ENCODE measurements at regions not wholly inside any gene's neighbourhood (a gene's known extent, or its start where the extent isn't known, plus 50 kb on each side); places are given as distances from the start of the nearest gene placed in this dataset.

- Histone ChIP-seq H3K27me3 (ENCODE audit: control insufficient read depth in 3 of 3, insufficient read depth in 3 of 3, low read depth in 1 of 3, low read length in 3 of 3) (no peaks in the 10 kb centered on the region), H3K4ac (ENCODE audit: low read length) (no peak overlapping the region), H3K18ac (ENCODE audit: low read length) (no peak overlapping the region), H3K27ac (replicated peaks; ENCODE audit: low read length) (no peak overlapping the region), H2BK15ac (ENCODE audit: low read length) (no peak overlapping the region), H3K9me3 (replicated peaks in 1 of 2; ENCODE audit: control insufficient read depth in 2 of 2, insufficient read depth in 1 of 2, low read depth in 1 of 2, low read length in 2 of 2) (peaks cover 0 to 2% of the 10 kb centered on the region in 2 donors), H4K8ac (ENCODE audit: low read depth, low read length) (no peak overlapping the region), H3K36me3 (replicated peaks in 1 of 2; ENCODE audit: control insufficient read depth in 2 of 2, insufficient read depth in 2 of 2, low read length in 2 of 2) (no peaks in the 10 kb centered on the region), H4K91ac (ENCODE audit: low read depth, low read length, poor library complexity) (no peak overlapping the region), H3K79me1 (ENCODE audit: low read depth, low read length) (no peaks in the 10 kb centered on the region), H3K4me1 (ENCODE audit: control insufficient read depth in 2 of 2, insufficient read depth in 1 of 2, low read depth in 1 of 2, low read length in 2 of 2) (peaks cover 9 to 16% of the 10 kb centered on the region in 2 donors), H2AFZ (ENCODE audit: low read length) (peak overlapping the region; percentile 52), H2AK5ac (ENCODE audit: low read depth, low read length) (no peak overlapping the region), H3K14ac (ENCODE audit: low read length) (no peak overlapping the region), H3K23ac (ENCODE audit: low read depth, low read length, poor library complexity) (no peak overlapping the region), H2BK120ac (ENCODE audit: low read depth, low read length) (no peak overlapping the region), H2BK5ac (ENCODE audit: low read length) (no peak overlapping the region), H3K9ac (ENCODE audit: low read depth, low read length, poor library complexity) (no peak overlapping the region), H2BK12ac (ENCODE audit: low read length) (no peak overlapping the region), H3K4me3 (ENCODE audit: low read length in 2 of 2) (no peak overlapping the region), H3K4me2 (ENCODE audit: insufficient read depth, low read length, poor library complexity, severe bottlenecking) (no peak overlapping the region)
- WGBS, 2 donors (ENCODE audit: extremely low coverage in 2 of 2, insufficient read length in 2 of 2, insufficient replicate concordance in 1 of 2), result no CpG with 5 or more reads among the region's 1 CpG
- no peak for DNase-seq (ENCODE audit: low spot score)
These were observed 116.9 kb upstream of the EDNRB start for GRCh38 chr13:78035500-78035899.

GRCh38 chr13:78033509-78033908 is 114.9 kb upstream of the EDNRB start:
- H4K8ac ChIP-seq (ENCODE audit: low read depth, low read length), result no peak overlapping the region
- H3K4ac ChIP-seq (ENCODE audit: low read length), result no peak overlapping the region
- H4K91ac ChIP-seq (ENCODE audit: low read depth, low read length, poor library complexity), result no peak overlapping the region
- no peak overlapping the region for H3K18ac ChIP-seq (ENCODE audit: low read length)
- H3K14ac ChIP-seq (ENCODE audit: low read length), result no peak overlapping the region
- H2BK120ac ChIP-seq (ENCODE audit: low read depth, low read length), result no peak overlapping the region
- peaks cover 8 to 31% of the 10 kb centered on the region in 2 donors for H3K4me1 ChIP-seq (ENCODE audit: control insufficient read depth in 2 of 2, insufficient read depth in 1 of 2, low read depth in 1 of 2, low read length in 2 of 2)
- H2AK5ac ChIP-seq (ENCODE audit: low read depth, low read length), result no peak overlapping the region
- no peak overlapping the region for H2BK15ac ChIP-seq (ENCODE audit: low read length)
- H3K4me2 ChIP-seq (ENCODE audit: insufficient read depth, low read length, poor library complexity, severe bottlenecking), result no peak overlapping the region
- no peaks in the 10 kb centered on the region for H3K36me3 ChIP-seq (replicated peaks in 1 of 2; ENCODE audit: control insufficient read depth in 2 of 2, insufficient read depth in 2 of 2, low read length in 2 of 2)
- H3K23ac ChIP-seq (ENCODE audit: low read depth, low read length, poor library complexity), result no peak overlapping the region
- no peak for DNase-seq (ENCODE audit: low spot score)
- no peaks in the 10 kb centered on the region for H3K79me1 ChIP-seq (ENCODE audit: low read depth, low read length)
- H3K4me3 ChIP-seq (ENCODE audit: low read length in 2 of 2), result no peak overlapping the region
- H3K27ac ChIP-seq (replicated peaks; ENCODE audit: low read length), result no peak overlapping the region
- H3K9me3 ChIP-seq (replicated peaks in 1 of 2; ENCODE audit: control insufficient read depth in 2 of 2, insufficient read depth in 1 of 2, low read depth in 1 of 2, low read length in 2 of 2), result peaks cover 0 to 7% of the 10 kb centered on the region in 2 donors
- no peak overlapping the region for H2BK12ac ChIP-seq (ENCODE audit: low read length)
- H2BK5ac ChIP-seq (ENCODE audit: low read length), result no peak overlapping the region
- H2AFZ ChIP-seq (ENCODE audit: low read length), result no peak overlapping the region
- no peaks in the 10 kb centered on the region for H3K27me3 ChIP-seq (ENCODE audit: control insufficient read depth in 3 of 3, insufficient read depth in 3 of 3, low read depth in 1 of 3, low read length in 3 of 3)
- no CpG with 5 or more reads among the region's 3 CpGs for WGBS, 2 donors (ENCODE audit: extremely low coverage in 2 of 2, insufficient read length in 2 of 2, insufficient replicate concordance in 1 of 2)
- H3K9ac ChIP-seq (ENCODE audit: low read depth, low read length, poor library complexity), result no peak overlapping the region

- no peak overlapping the region for H2BK12ac ChIP-seq (ENCODE audit: low read length)
- no peak overlapping the region for H3K14ac ChIP-seq (ENCODE audit: low read length)
- H3K4ac ChIP-seq (ENCODE audit: low read length), result no peak overlapping the region
- peaks cover 0 to 8% of the 10 kb centered on the region in 2 donors for H3K9me3 ChIP-seq (replicated peaks in 1 of 2; ENCODE audit: control insufficient read depth in 2 of 2, insufficient read depth in 1 of 2, low read depth in 1 of 2, low read length in 2 of 2)
- DNase-seq (ENCODE audit: low spot score), result no peak
- H3K4me3 ChIP-seq (ENCODE audit: low read length in 2 of 2), result no peak overlapping the region
- H2AK5ac ChIP-seq (ENCODE audit: low read depth, low read length), result no peak overlapping the region
- no peak overlapping the region for H2AFZ ChIP-seq (ENCODE audit: low read length)
- H2BK5ac ChIP-seq (ENCODE audit: low read length), result no peak overlapping the region
- peaks cover 7 to 31% of the 10 kb centered on the region in 2 donors for H3K4me1 ChIP-seq (ENCODE audit: control insufficient read depth in 2 of 2, insufficient read depth in 1 of 2, low read depth in 1 of 2, low read length in 2 of 2)
- no peaks in the 10 kb centered on the region for H3K36me3 ChIP-seq (replicated peaks in 1 of 2; ENCODE audit: control insufficient read depth in 2 of 2, insufficient read depth in 2 of 2, low read length in 2 of 2)
- H3K27me3 ChIP-seq (ENCODE audit: control insufficient read depth in 3 of 3, insufficient read depth in 3 of 3, low read depth in 1 of 3, low read length in 3 of 3), result no peaks in the 10 kb centered on the region
- H3K79me1 ChIP-seq (ENCODE audit: low read depth, low read length), result no peaks in the 10 kb centered on the region
- H3K4me2 ChIP-seq (ENCODE audit: insufficient read depth, low read length, poor library complexity, severe bottlenecking), result no peak overlapping the region
- no peak overlapping the region for H4K8ac ChIP-seq (ENCODE audit: low read depth, low read length)
- no peak overlapping the region for H4K91ac ChIP-seq (ENCODE audit: low read depth, low read length, poor library complexity)
- H3K9ac ChIP-seq (ENCODE audit: low read depth, low read length, poor library complexity), result no peak overlapping the region
- H3K23ac ChIP-seq (ENCODE audit: low read depth, low read length, poor library complexity), result no peak overlapping the region
- no peak overlapping the region for H3K18ac ChIP-seq (ENCODE audit: low read length)
- no peak overlapping the region for H2BK120ac ChIP-seq (ENCODE audit: low read depth, low read length)
- no peak overlapping the region for H2BK15ac ChIP-seq (ENCODE audit: low read length)
- H3K27ac ChIP-seq (replicated peaks; ENCODE audit: low read length), result no peak overlapping the region
These were observed 113.5 kb upstream of the EDNRB start for GRCh38 chr13:78032132-78032531.

GRCh38 chr13:78030341-78030896 is 111.8 kb upstream of the EDNRB start:
- no peak overlapping the region for H3K14ac ChIP-seq (ENCODE audit: low read length)
- H3K36me3 ChIP-seq (replicated peaks in 1 of 2; ENCODE audit: control insufficient read depth in 2 of 2, insufficient read depth in 2 of 2, low read length in 2 of 2), result no peaks in the 10 kb centered on the region
- no peak overlapping the region for H2AFZ ChIP-seq (ENCODE audit: low read length)
- no peak overlapping the region for H3K4me2 ChIP-seq (ENCODE audit: insufficient read depth, low read length, poor library complexity, severe bottlenecking)
- no peak overlapping the region for H2AK5ac ChIP-seq (ENCODE audit: low read depth, low read length)
- peaks cover 0 to 11% of the 10 kb centered on the region in 2 donors for H3K9me3 ChIP-seq (replicated peaks in 1 of 2; ENCODE audit: control insufficient read depth in 2 of 2, insufficient read depth in 1 of 2, low read depth in 1 of 2, low read length in 2 of 2)
- H4K8ac ChIP-seq (ENCODE audit: low read depth, low read length), result no peak overlapping the region
- H3K4ac ChIP-seq (ENCODE audit: low read length), result no peak overlapping the region
- H3K4me1 ChIP-seq (ENCODE audit: control insufficient read depth in 2 of 2, insufficient read depth in 1 of 2, low read depth in 1 of 2, low read length in 2 of 2), result peaks cover 3 to 28% of the 10 kb centered on the region in 2 donors
- DNase-seq (ENCODE audit: low spot score), result peak; percentile 8
- no peak overlapping the region for H2BK15ac ChIP-seq (ENCODE audit: low read length)
- no peak overlapping the region for H2BK12ac ChIP-seq (ENCODE audit: low read length)
- H3K27me3 ChIP-seq (ENCODE audit: control insufficient read depth in 3 of 3, insufficient read depth in 3 of 3, low read depth in 1 of 3, low read length in 3 of 3), result peaks cover 0 to 9% (median 0%) of the 10 kb centered on the region in 3 experiments
- H2BK5ac ChIP-seq (ENCODE audit: low read length), result no peak overlapping the region
- no peak overlapping the region for H2BK120ac ChIP-seq (ENCODE audit: low read depth, low read length)
- H3K23ac ChIP-seq (ENCODE audit: low read depth, low read length, poor library complexity), result no peak overlapping the region
- H3K4me3 ChIP-seq (ENCODE audit: low read length in 2 of 2), result no peak overlapping the region
- WGBS, 2 donors (ENCODE audit: extremely low coverage in 2 of 2, insufficient read length in 2 of 2, insufficient replicate concordance in 1 of 2), result no CpG with 5 or more reads among the region's 2 CpGs
- no peak overlapping the region for H4K91ac ChIP-seq (ENCODE audit: low read depth, low read length, poor library complexity)
- H3K18ac ChIP-seq (ENCODE audit: low read length), result no peak overlapping the region
- no peaks in the 10 kb centered on the region for H3K79me1 ChIP-seq (ENCODE audit: low read depth, low read length)
- H3K9ac ChIP-seq (ENCODE audit: low read depth, low read length, poor library complexity), result no peak overlapping the region
- peak overlapping the region; percentile 14 for H3K27ac ChIP-seq (replicated peaks; ENCODE audit: low read length)
